C4-2B (cell line): ENCODE measurements at regions not wholly inside any gene's neighbourhood (a gene's known extent, or its start where the extent isn't known, plus 50 kb on each side); places are given as distances from the start of the nearest gene placed in this dataset.

Experiments used
- CTCF ChIP-seq: fragments of 450-650 bp; conservative IDR thresholded peaks from 2 replicates; pipeline ENCODE4 v1.5.1; 2017; ENCODE audit warnings: mild to moderate bottlenecking
- ZFX ChIP-seq: fragments of 450-650 bp; IDR thresholded peaks from 2 replicates; pipeline ENCODE4 v1.6.1; 2017

- no peak for TF ChIP-seq CTCF
- TF ChIP-seq ZFX: no peak
Measured at GRCh38 chr4:141328560-141329173, 108.0 kb downstream of the ZNF330 start.
